ENCODE measurements at regions not wholly inside any gene's neighbourhood (a gene's known extent, or its start where the extent isn't known, plus 50 kb on each side); places are given as distances from the start of the nearest gene placed in this dataset.

- no peak overlapping the region for H3K27ac ChIP-seq
- no peak overlapping the region for H3K4me3 ChIP-seq
- no peak overlapping the region for H3K9ac ChIP-seq
- H3F3A ChIP-seq (ENCODE audit: insufficient read depth) = no peaks in the 10 kb centered on the region
- H3K4me2 ChIP-seq (ENCODE audit: unreplicated experiment) = no peak overlapping the region
- TF ChIP-seq EZH2 (IDR thresholded peaks at IDR 0.05; ENCODE audit: insufficient read depth, poor library complexity, severe bottlenecking) = no peak
- TF ChIP-seq EZH2phosphoT487 (IDR thresholded peaks at IDR 0.05; ENCODE audit: insufficient read depth, low read depth) = no peak
- H4K20me1 ChIP-seq (ENCODE audit: insufficient read depth) = no peaks in the 10 kb centered on the region
- no peaks in the 10 kb centered on the region for H3K27me3 ChIP-seq (replicated peaks; ENCODE audit: insufficient read depth)
- H3K9me2 ChIP-seq (ENCODE audit: insufficient read depth) = no peaks in the 10 kb centered on the region
- in situ Hi-C loops (cut with MboI) = no loop called here
- no peaks in the 10 kb centered on the region for H3K4me1 ChIP-seq (ENCODE audit: insufficient read depth)
- DNase-seq = no peak
- no peak overlapping the region for H2AFZ ChIP-seq
- no peaks in the 10 kb centered on the region for H3K9me3 ChIP-seq (ENCODE audit: low read depth)
- H3K79me2 ChIP-seq (ENCODE audit: insufficient read depth) = no peaks in the 10 kb centered on the region
- 8 to 12% methylated on average over 2 of the region's 2 CpGs for WGBS, 2 experiments (ENCODE audit: low coverage in 1 of 2, low lambda C conversion rate in 2 of 2, missing lambda C conversion rate in 2 of 2)
- H3K36me3 ChIP-seq (ENCODE audit: low read depth) = no peaks in the 10 kb centered on the region
These were observed 307.5 kb downstream of the PYDC2 start for GRCh38 chr3:191768421-191768820.

GRCh38 chr3:191770541-191770940, 309.6 kb downstream of the PYDC2 start:
- no peak overlapping the region for H2AFZ ChIP-seq
- H3K36me3 ChIP-seq (ENCODE audit: low read depth) = no peaks in the 10 kb centered on the region
- H3K9me3 ChIP-seq (ENCODE audit: low read depth) = no peaks in the 10 kb centered on the region
- H3K9me2 ChIP-seq (ENCODE audit: insufficient read depth) = no peaks in the 10 kb centered on the region
- TF ChIP-seq EZH2 (IDR thresholded peaks at IDR 0.05; ENCODE audit: insufficient read depth, poor library complexity, severe bottlenecking) (no peak), EZH2phosphoT487 (IDR thresholded peaks at IDR 0.05; ENCODE audit: insufficient read depth, low read depth) (no peak)
- WGBS, 2 experiments (ENCODE audit: low coverage in 1 of 2, low lambda C conversion rate in 2 of 2, missing lambda C conversion rate in 2 of 2) = 24 to 43% methylated on average over 1 of the region's 1 CpG
- H3K27ac ChIP-seq = no peak overlapping the region
- in situ Hi-C loops (cut with MboI) = no loop called here
- no peaks in the 10 kb centered on the region for H3K27me3 ChIP-seq (replicated peaks; ENCODE audit: insufficient read depth)
- no peak overlapping the region for H3K4me3 ChIP-seq
- H4K20me1 ChIP-seq (ENCODE audit: insufficient read depth) = no peaks in the 10 kb centered on the region
- H3F3A ChIP-seq (ENCODE audit: insufficient read depth) = no peaks in the 10 kb centered on the region
- H3K4me2 ChIP-seq (ENCODE audit: unreplicated experiment) = no peak overlapping the region
- no peak for DNase-seq
- H3K4me1 ChIP-seq (ENCODE audit: insufficient read depth) = no peaks in the 10 kb centered on the region
- H3K9ac ChIP-seq = no peak overlapping the region
- H3K79me2 ChIP-seq (ENCODE audit: insufficient read depth) = no peaks in the 10 kb centered on the region

GRCh38 chr3:191774485-191774884, 313.5 kb downstream of the PYDC2 start:
- Histone ChIP-seq H3K27ac (peak overlapping the region; percentile 21; the same call in 1 of the 2 replicates), H3K9ac (no peak overlapping the region)
- TF ChIP-seq EZH2phosphoT487 (IDR thresholded peaks at IDR 0.05; ENCODE audit: insufficient read depth, low read depth) = no peak
- no peak for TF ChIP-seq EZH2 (IDR thresholded peaks at IDR 0.05; ENCODE audit: insufficient read depth, poor library complexity, severe bottlenecking)

GRCh38 chr3:191775451-191776233, 314.7 kb downstream of the PYDC2 start:
- Histone ChIP-seq H3K9me3 (ENCODE audit: low read depth) (no peaks in the 10 kb centered on the region), H3K36me3 (ENCODE audit: low read depth) (no peaks in the 10 kb centered on the region), H3K9me2 (ENCODE audit: insufficient read depth) (no peaks in the 10 kb centered on the region), H3K79me2 (ENCODE audit: insufficient read depth) (no peaks in the 10 kb centered on the region), H3K4me1 (ENCODE audit: insufficient read depth) (no peaks in the 10 kb centered on the region), H3F3A (ENCODE audit: insufficient read depth) (no peaks in the 10 kb centered on the region), H3K9ac (no peak overlapping the region), H3K27me3 (replicated peaks; ENCODE audit: insufficient read depth) (no peaks in the 10 kb centered on the region), H4K20me1 (ENCODE audit: insufficient read depth) (no peaks in the 10 kb centered on the region), H3K4me2 (ENCODE audit: unreplicated experiment) (no peak overlapping the region), H2AFZ (no peak overlapping the region), H3K4me3 (no peak overlapping the region), H3K27ac (no peak overlapping the region; the same call in 1 of the 2 replicates)
- WGBS, 2 experiments (ENCODE audit: low coverage in 1 of 2, low lambda C conversion rate in 2 of 2, missing lambda C conversion rate in 2 of 2) = 33 to 40% methylated on average over 5 of the region's 5 CpGs
- peak; percentile 34 for DNase-seq
- in situ Hi-C loops (cut with MboI) = no loop called here
- TF ChIP-seq EZH2 (IDR thresholded peaks at IDR 0.05; ENCODE audit: insufficient read depth, poor library complexity, severe bottlenecking) (no peak), EZH2phosphoT487 (IDR thresholded peaks at IDR 0.05; ENCODE audit: insufficient read depth, low read depth) (no peak)

More at GRCh38 chr3:191774485-191774884, 313.5 kb downstream of the PYDC2 start:
- H3K9me3 ChIP-seq (ENCODE audit: low read depth) = no peaks in the 10 kb centered on the region
- no peaks in the 10 kb centered on the region for H3K36me3 ChIP-seq (ENCODE audit: low read depth)
- peak overlapping the region; percentile 28 for H3K4me2 ChIP-seq (ENCODE audit: unreplicated experiment)
- DNase-seq = peak; percentile 70
- H3K79me2 ChIP-seq (ENCODE audit: insufficient read depth) = no peaks in the 10 kb centered on the region
- H3K27me3 ChIP-seq (replicated peaks; ENCODE audit: insufficient read depth) = no peaks in the 10 kb centered on the region
- no peaks in the 10 kb centered on the region for H3F3A ChIP-seq (ENCODE audit: insufficient read depth)
- in situ Hi-C loops (cut with MboI) = no loop called here
- H3K9me2 ChIP-seq (ENCODE audit: insufficient read depth) = no peaks in the 10 kb centered on the region
- H3K4me3 ChIP-seq = no peak overlapping the region
- no peaks in the 10 kb centered on the region for H3K4me1 ChIP-seq (ENCODE audit: insufficient read depth)
- 5 to 8% methylated on average over 4 of the region's 4 CpGs for WGBS, 2 experiments (ENCODE audit: low coverage in 1 of 2, low lambda C conversion rate in 2 of 2, missing lambda C conversion rate in 2 of 2)
- H2AFZ ChIP-seq = no peak overlapping the region
- H4K20me1 ChIP-seq (ENCODE audit: insufficient read depth) = no peaks in the 10 kb centered on the region

Data from GM23248 (cell line).